ENCODE measurements at regions not wholly inside any gene's neighbourhood (a gene's known extent, or its start where the extent isn't known, plus 50 kb on each side); places are given as distances from the start of the nearest gene placed in this dataset.

DNA sequence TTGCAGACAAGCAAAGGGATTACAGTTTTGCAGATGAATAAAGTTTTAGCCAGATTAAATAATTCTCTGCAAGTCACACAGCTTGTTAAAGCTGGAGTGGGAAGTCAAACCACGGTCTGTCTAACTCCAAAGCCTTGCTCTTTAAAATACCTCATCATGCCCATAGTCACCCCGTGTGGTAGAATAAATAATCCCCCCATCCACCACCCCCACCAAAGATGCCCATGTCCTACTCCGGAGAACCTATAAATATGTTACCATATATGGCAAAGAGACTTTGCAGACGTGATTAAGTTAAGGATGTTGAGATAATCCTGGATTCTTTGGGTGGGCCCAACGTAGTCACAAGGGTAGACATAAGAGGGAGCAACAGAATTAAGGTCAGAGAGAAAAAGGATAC is 118.7 kb downstream of the BEND2 start:
- Histone ChIP-seq H3K4me1 (no peaks in the 10 kb centered on the region), H3K27me3 (no peaks in the 10 kb centered on the region), H3K9me3 (no peaks in the 10 kb centered on the region), H3K36me3 (no peaks in the 10 kb centered on the region), H3K4me3 (no peak overlapping the region), H3K27ac (no peak overlapping the region)
- DNase-seq, result no peak
- TF ChIP-seq POLR2A (IDR thresholded peaks at IDR 0.05), result no peak
- TF ChIP-seq, protein P1, sequence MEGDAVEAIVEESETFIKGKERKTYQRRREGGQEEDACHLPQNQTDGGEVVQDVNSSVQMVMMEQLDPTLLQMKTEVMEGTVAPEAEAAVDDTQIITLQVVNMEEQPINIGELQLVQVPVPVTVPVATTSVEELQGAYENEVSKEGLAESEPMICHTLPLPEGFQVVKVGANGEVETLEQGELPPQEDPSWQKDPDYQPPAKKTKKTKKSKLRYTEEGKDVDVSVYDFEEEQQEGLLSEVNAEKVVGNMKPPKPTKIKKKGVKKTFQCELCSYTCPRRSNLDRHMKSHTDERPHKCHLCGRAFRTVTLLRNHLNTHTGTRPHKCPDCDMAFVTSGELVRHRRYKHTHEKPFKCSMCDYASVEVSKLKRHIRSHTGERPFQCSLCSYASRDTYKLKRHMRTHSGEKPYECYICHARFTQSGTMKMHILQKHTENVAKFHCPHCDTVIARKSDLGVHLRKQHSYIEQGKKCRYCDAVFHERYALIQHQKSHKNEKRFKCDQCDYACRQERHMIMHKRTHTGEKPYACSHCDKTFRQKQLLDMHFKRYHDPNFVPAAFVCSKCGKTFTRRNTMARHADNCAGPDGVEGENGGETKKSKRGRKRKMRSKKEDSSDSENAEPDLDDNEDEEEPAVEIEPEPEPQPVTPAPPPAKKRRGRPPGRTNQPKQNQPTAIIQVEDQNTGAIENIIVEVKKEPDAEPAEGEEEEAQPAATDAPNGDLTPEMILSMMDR (IDR thresholded peaks at IDR 0.05), result no peak
- intact Hi-C loops (cut with DNase I; ENCODE audit: low total_unique reads), result no loop called here

DNA sequence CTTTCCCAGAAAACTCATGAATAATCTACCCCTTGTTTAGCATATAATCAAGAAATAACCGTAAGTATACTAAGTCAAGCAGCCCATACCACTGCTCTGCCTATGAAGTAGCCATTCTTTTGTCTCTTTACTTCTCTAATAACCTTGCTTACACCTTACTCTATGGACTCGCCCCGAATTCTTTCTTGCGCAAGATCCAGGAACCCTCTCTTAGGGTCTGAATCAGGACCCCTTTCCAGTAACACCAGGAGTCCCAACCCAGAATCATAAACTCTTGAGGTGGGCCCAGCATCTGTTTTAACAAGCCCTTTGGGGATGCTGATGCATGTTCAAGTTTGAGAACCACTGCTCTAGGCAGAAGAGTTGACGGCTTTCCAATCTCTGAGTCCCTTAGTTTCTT is 119.6 kb downstream of the BEND2 start:
- Histone ChIP-seq H3K4me1 (no peaks in the 10 kb centered on the region), H3K27me3 (no peaks in the 10 kb centered on the region), H3K4me3 (no peak overlapping the region), H3K27ac (no peak overlapping the region), H3K9me3 (no peaks in the 10 kb centered on the region), H3K36me3 (no peaks in the 10 kb centered on the region)
- intact Hi-C loops (cut with DNase I; ENCODE audit: low total_unique reads), result no loop called here
- DNase-seq, result no peak
- TF ChIP-seq, protein P1 (IDR thresholded peaks at IDR 0.05), result no peak
- TF ChIP-seq POLR2A (IDR thresholded peaks at IDR 0.05), result no peak

DNA sequence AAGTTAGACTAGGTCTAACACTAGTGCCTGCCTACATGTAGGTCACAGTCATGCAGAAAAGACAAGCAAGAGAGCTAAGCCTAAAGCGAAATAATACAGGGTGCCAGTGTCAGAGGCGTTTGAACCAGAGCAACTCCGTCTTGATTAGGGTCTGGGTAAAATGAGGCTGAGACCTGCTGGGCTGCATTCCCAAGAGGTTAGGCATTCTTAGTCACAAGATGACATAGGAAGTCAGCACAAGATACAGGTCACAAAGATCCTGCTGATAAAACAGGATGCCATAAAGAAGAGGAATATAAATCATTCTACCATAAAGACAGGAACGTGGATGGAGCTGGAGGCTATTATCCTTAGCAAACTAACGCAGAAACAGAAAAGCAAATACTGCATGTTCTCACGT is 120.9 kb downstream of the BEND2 start:
- Histone ChIP-seq H3K27me3 (no peaks in the 10 kb centered on the region), H3K4me1 (no peaks in the 10 kb centered on the region), H3K36me3 (no peaks in the 10 kb centered on the region), H3K4me3 (no peak overlapping the region), H3K9me3 (no peaks in the 10 kb centered on the region), H3K27ac (no peak overlapping the region)
- intact Hi-C loops (cut with DNase I; ENCODE audit: low total_unique reads), result no loop called here
- TF ChIP-seq, protein P1 (IDR thresholded peaks at IDR 0.05), result no peak
- no peak for TF ChIP-seq POLR2A (IDR thresholded peaks at IDR 0.05)
- no peak for DNase-seq

DNA sequence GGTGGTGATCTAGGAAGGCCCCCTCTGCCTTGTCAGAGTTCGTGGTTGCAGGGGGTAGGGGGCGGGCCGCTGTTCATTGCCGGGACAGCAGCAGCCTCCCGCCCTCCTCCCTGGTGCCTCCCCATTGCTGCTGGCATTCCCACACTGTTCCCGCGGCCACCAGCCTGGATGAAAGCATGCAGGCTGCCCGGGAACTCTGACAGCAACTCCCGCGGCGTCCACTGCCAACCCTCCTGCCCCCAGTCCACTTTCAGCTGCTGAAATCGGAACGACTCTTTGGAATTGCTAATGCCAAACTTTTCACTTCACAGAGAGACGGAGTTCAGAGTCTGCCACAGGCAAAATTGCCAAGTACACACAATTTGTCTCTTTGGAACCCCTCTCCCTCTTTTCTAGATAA is 121.9 kb downstream of the BEND2 start:
- H3K4me1 ChIP-seq, result no peaks in the 10 kb centered on the region
- DNase-seq, result no peak
- H3K27ac ChIP-seq, result no peak overlapping the region
- no peaks in the 10 kb centered on the region for H3K9me3 ChIP-seq
- H3K27me3 ChIP-seq, result no peaks in the 10 kb centered on the region
- no peaks in the 10 kb centered on the region for H3K36me3 ChIP-seq
- TF ChIP-seq, protein P1 (IDR thresholded peaks at IDR 0.05), result no peak
- TF ChIP-seq POLR2A (IDR thresholded peaks at IDR 0.05), result no peak
- intact Hi-C loops (cut with DNase I; ENCODE audit: low total_unique reads), result no loop called here
- no peak overlapping the region for H3K4me3 ChIP-seq

DNA sequence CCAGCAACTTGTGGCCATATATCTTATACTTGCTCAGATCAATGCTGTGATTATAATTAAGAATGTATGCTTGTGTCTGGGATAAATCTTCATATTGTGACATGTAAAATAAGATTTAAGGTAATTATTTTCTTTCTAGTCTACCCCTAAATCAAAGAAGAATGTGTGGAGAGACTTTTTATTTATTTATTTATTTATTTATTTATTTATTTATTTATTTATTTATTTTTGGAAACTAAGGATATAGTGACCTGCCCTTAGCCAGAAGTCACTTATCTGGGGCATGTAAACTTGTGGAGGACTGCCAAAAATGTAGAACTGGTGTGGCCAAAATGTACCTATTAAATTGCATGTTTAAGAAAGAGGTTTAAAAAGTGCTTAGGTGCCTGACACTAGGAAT is 144.3 kb downstream of the BEND2 start:
- Histone ChIP-seq H3K36me3 (no peaks in the 10 kb centered on the region), H3K27me3 (no peaks in the 10 kb centered on the region), H3K9me3 (no peaks in the 10 kb centered on the region), H3K4me3 (no peak overlapping the region), H3K4me1 (no peaks in the 10 kb centered on the region), H3K27ac (no peak overlapping the region)
- TF ChIP-seq, protein P1 (IDR thresholded peaks at IDR 0.05), result no peak
- TF ChIP-seq POLR2A (IDR thresholded peaks at IDR 0.05), result no peak
- DNase-seq, result no peak
- intact Hi-C loops (cut with DNase I; ENCODE audit: low total_unique reads), result no loop called here

Data from uterus (tissue), 3 donors.